A673 (cell line): ENCODE measurements at regions not wholly inside any gene's neighbourhood (a gene's known extent, or its start where the extent isn't known, plus 50 kb on each side); places are given as distances from the start of the nearest gene placed in this dataset.

Experiments
- CTCF ChIP-seq: fragments of 300-800, 200-600 bp; sonication (generic); conservative IDR thresholded peaks from 2 replicates; pipeline ENCODE4 v1.5.1; 2017; ENCODE audit warnings: low read depth, mild to moderate bottlenecking, antibody characterized with exemption, low read length, moderate library complexity, mixed read lengths
- EZH2 ChIP-seq: fragments of 200-600 bp; sonication (generic); IDR thresholded peaks from 2 replicates; pipeline ENCODE4 v1.6.1; 2017; ENCODE audit warnings: borderline replicate concordance, low read depth, mild to moderate bottlenecking, mixed read lengths, antibody characterized with exemption, low read length; ENCODE audit not compliant: poor library complexity, severe bottlenecking

- TF ChIP-seq EZH2 (no peak), CTCF (no peak)
Observed at GRCh38 chr3:141681390-141681780, 56.7 kb upstream of the RNF7 start.
